Endothelial cell of umbilical vein (primary cell): ENCODE measurements at regions not wholly inside any gene's neighbourhood (a gene's known extent, or its start where the extent isn't known, plus 50 kb on each side); places are given as distances from the start of the nearest gene placed in this dataset.

Experiments used
- BruUV-seq: library from RNA; stranded (reverse); fragments of 400-500 nt; replicated peaks from 2 replicates; lab custom pipeline; 2021; lab: Mats Ljungman, UMichigan
- CTCF ChIA-PET: fragments of 300-600, 350-600 bp; sonication (Branson Sonifier 250); formaldehyde crosslinking; loops from one replicate; lab custom pipeline; 2021; ENCODE audit warnings: antibody characterized with exemption, inconsistent platforms; lab: Charles Lee
- POLR2A ChIA-PET: fragments of 300-600, 350-600 bp; sonication (Branson Sonifier 250); formaldehyde crosslinking; loops from one replicate; lab custom pipeline; 2021; ENCODE audit warnings: antibody characterized with exemption, inconsistent platforms; lab: Charles Lee
- DNase-seq: peaks from one replicate; pipeline ENCODE4 v3.0.0-alpha.2; 2011; ENCODE audit warnings: low read depth, low spot score
- FAIRE-seq: peaks from 2 replicates; lab custom pipeline; 2011; peaks lifted over from hg19 to GRCh38; lab: Jason Lieb, UNC
- H2AFZ ChIP-seq: 2 replicates; pipeline ENCODE4 v1.6.0; 2012; ENCODE audit warnings: low read depth, low read length, control low read depth, inconsistent platforms
- H3K27ac ChIP-seq: 2 replicates; pipeline ENCODE4 v1.5.1; 2011; ENCODE audit warnings: low read depth, mild to moderate bottlenecking, control low read depth, low read length, moderate library complexity; ENCODE audit not compliant: insufficient read depth
- H3K27me3 ChIP-seq, 2 experiments: 2 replicates each; pipeline versions ENCODE4 v1.6.0 to v1.6.1; 2011; ENCODE audit warnings: low read length in 2 of 2, mixed read lengths in 1 of 2; ENCODE audit not compliant: control insufficient read depth in 2 of 2, insufficient read depth in 2 of 2
- H3K36me3 ChIP-seq, 2 experiments: 2 replicates in 1 of 2; 3 replicates in 1 of 2; pipeline ENCODE4 v1.5.1; 2011; ENCODE audit warnings: low read length in 2 of 2, mild to moderate bottlenecking in 1 of 2, moderate library complexity in 1 of 2; ENCODE audit not compliant: control insufficient read depth in 2 of 2, insufficient read depth in 2 of 2; ENCODE audit errors: extremely low read depth in 1 of 2
- H3K4me1 ChIP-seq: 3 replicates; pipeline ENCODE4 v1.5.1; 2011; ENCODE audit warnings: mild to moderate bottlenecking, low read length; ENCODE audit not compliant: control insufficient read depth, insufficient read depth; ENCODE audit errors: extremely low read depth
- H3K4me2 ChIP-seq: 2 replicates; pipeline ENCODE4 v1.6.1; 2011; ENCODE audit warnings: low read length, control low read depth, mixed read lengths; ENCODE audit not compliant: insufficient read depth
- H3K4me3 ChIP-seq, 3 experiments: fragments of 200-600 bp in 1 of 3; sonication (generic), shearing (Covaris generic) in 1 of 3; replicated peaks in 1 of 3; 2 replicates each; pipeline ENCODE4 v1.5.1; 2011 to 2016; ENCODE audit warnings: control low read depth in 3 of 3, low read length in 3 of 3, mild to moderate bottlenecking in 2 of 3, inconsistent platforms in 1 of 3, low read depth in 1 of 3, moderate library complexity in 1 of 3; ENCODE audit not compliant: insufficient read depth in 1 of 3
- H3K79me2 ChIP-seq: 2 replicates; pipeline ENCODE4 v1.6.0; 2012; ENCODE audit warnings: low read length, inconsistent platforms; ENCODE audit not compliant: control insufficient read depth, insufficient read depth
- H3K9ac ChIP-seq: replicated peaks from 2 replicates; pipeline ENCODE3; 2011; ENCODE audit warnings: low read length, control low read depth; ENCODE audit not compliant: insufficient read depth; ENCODE audit errors: extremely low read depth
- H3K9me1 ChIP-seq: replicated peaks from 3 replicates; pipeline ENCODE4 v1.6.0; 2011; ENCODE audit warnings: mild to moderate bottlenecking, low read length; ENCODE audit not compliant: control insufficient read depth, insufficient read depth; ENCODE audit errors: extremely low read depth
- H3K9me3 ChIP-seq: replicated peaks from 2 replicates; pipeline ENCODE4 v1.5.1; 2012; ENCODE audit warnings: low read length, inconsistent platforms; ENCODE audit not compliant: control insufficient read depth, insufficient read depth
- H4K20me1 ChIP-seq: replicated peaks from 2 replicates; pipeline ENCODE3; 2011; ENCODE audit warnings: mild to moderate bottlenecking, low read length; ENCODE audit not compliant: control insufficient read depth, insufficient read depth; ENCODE audit errors: extremely low read depth
- CTCF ChIP-seq, 2 donors: IDR thresholded peaks; 1 replicate in 1 of 2; 2 replicates in 1 of 2; pipeline ENCODE4 v1.5.1; 2011; ENCODE audit warnings: low read length in 2 of 2, mild to moderate bottlenecking in 2 of 2, moderate library complexity in 2 of 2, control low read depth in 1 of 2, inconsistent platforms in 1 of 2, low read depth in 1 of 2; ENCODE audit not compliant: insufficient read depth in 1 of 2; ENCODE audit errors: extremely low read depth in 1 of 2
- EZH2 ChIP-seq: IDR thresholded peaks from 2 replicates; pipeline ENCODE4 v1.6.1; 2012; ENCODE audit warnings: borderline replicate concordance, low read depth, mild to moderate bottlenecking, moderate library complexity, low read length, inconsistent platforms; ENCODE audit not compliant: severe bottlenecking
- FOS ChIP-seq: IDR thresholded peaks from 2 replicates; pipeline ENCODE4 v1.6.1; 2011; ENCODE audit warnings: mild to moderate bottlenecking, low read length, moderate library complexity, borderline replicate concordance; ENCODE audit not compliant: insufficient read depth
- JUN ChIP-seq: IDR thresholded peaks from 2 replicates; pipeline ENCODE4 v1.6.1; 2011; ENCODE audit warnings: borderline replicate concordance, low read depth; ENCODE audit not compliant: insufficient read length, insufficient read depth
- MAX ChIP-seq: IDR thresholded peaks from 2 replicates; pipeline ENCODE4 v1.6.1; 2011; ENCODE audit not compliant: insufficient read depth, insufficient read length
- MYC ChIP-seq: IDR thresholded peaks from one replicate; pipeline ENCODE4 v1.6.1; 2011; ENCODE audit warnings: mild to moderate bottlenecking, low read depth, low read length
- POLR2A ChIP-seq: IDR thresholded peaks from 2 replicates; pipeline ENCODE4 v1.6.1; 2012; ENCODE audit warnings: low read depth, mild to moderate bottlenecking, control low read depth, low read length
- POLR2AphosphoS5 ChIP-seq: IDR thresholded peaks from 2 replicates; pipeline ENCODE4 v1.6.1; 2012; ENCODE audit warnings: low read depth, mild to moderate bottlenecking, control low read depth, low read length, moderate library complexity; ENCODE audit not compliant: insufficient read depth
- dilution Hi-C: fragments of 300-500 bp; cut with MboI; formaldehyde crosslinking; loops from one replicate; pipeline ENCODE4 v1.15.0; 2019; ENCODE audit warnings: low sequenced_read_pairs; ENCODE audit not compliant: extremely low pct_ligation_motif_present
- intact Hi-C: fragments of 100-400 bp; cut with micrococcal nuclease; formaldehyde crosslinking; loops from one replicate; pipeline ENCODE4 v1.10.0; 2022

GRCh38 chr12:61902403-61902802 is 357.8 kb upstream of the USP15 start:
- TF ChIP-seq POLR2A (no peak), EZH2 (no peak), POLR2AphosphoS5 (no peak)
- ChIA-PET CTCF (no interaction called here), POLR2A (no interaction called here)
- dilution Hi-C loops (no loop called here), intact Hi-C loops (no loop called here)
- Histone ChIP-seq H4K20me1 (no peaks in the 10 kb centered on the region), H3K79me2 (no peaks in the 10 kb centered on the region), H3K9me1 (no peaks in the 10 kb centered on the region), H3K4me1 (no peaks in the 10 kb centered on the region), H3K9ac (no peak overlapping the region), H3K27me3 (no peaks in the 10 kb centered on the region), H3K27ac (no peak overlapping the region), H3K36me3 (no peaks in the 10 kb centered on the region), H2AFZ (no peak overlapping the region), H3K4me2 (no peak overlapping the region), H3K9me3 (no peaks in the 10 kb centered on the region), H3K4me3 (no peak overlapping the region)
- BruUV-seq = no TSS peak
- DNase-seq (no peak), FAIRE-seq (no peak)

- H3K36me3 ChIP-seq = no peaks in the 10 kb centered on the region
- H3K9me1 ChIP-seq = no peaks in the 10 kb centered on the region
- no peak overlapping the region for H3K27ac ChIP-seq
- no peaks in the 10 kb centered on the region for H3K79me2 ChIP-seq
- dilution Hi-C loops = no loop called here
- no peak overlapping the region for H3K9ac ChIP-seq
- H3K27me3 ChIP-seq = no peaks in the 10 kb centered on the region
- no TSS peak for BruUV-seq
- POLR2A ChIA-PET = no interaction called here
- no peak overlapping the region for H3K4me3 ChIP-seq
- no peaks in the 10 kb centered on the region for H3K4me1 ChIP-seq
- H3K9me3 ChIP-seq = peaks cover 7% of the 10 kb centered on the region
- no peak for TF ChIP-seq POLR2AphosphoS5
- TF ChIP-seq MYC = no peak
- TF ChIP-seq CTCF (IDR thresholded peaks at IDR 0.05; ENCODE audit: extremely low read depth in 1 of 2, insufficient read depth in 1 of 2, low read depth in 1 of 2, low read length in 2 of 2) = no peak
- no peak for TF ChIP-seq JUN
- TF ChIP-seq EZH2 = no peak
- TF ChIP-seq MAX = no peak
- TF ChIP-seq POLR2A = no peak
- no peak for TF ChIP-seq FOS
- no peak overlapping the region for H3K4me2 ChIP-seq
- CTCF ChIA-PET = no interaction called here
- no peaks in the 10 kb centered on the region for H4K20me1 ChIP-seq
- no peak for FAIRE-seq
- no peak overlapping the region for H2AFZ ChIP-seq
- intact Hi-C loops = no loop called here
- DNase-seq = no peak
Observed at GRCh38 chr12:61911113-61911512, 349.1 kb upstream of the USP15 start.
